ENCODE measurements at regions not wholly inside any gene's neighbourhood (a gene's known extent, or its start where the extent isn't known, plus 50 kb on each side); places are given as distances from the start of the nearest gene placed in this dataset.

DNA sequence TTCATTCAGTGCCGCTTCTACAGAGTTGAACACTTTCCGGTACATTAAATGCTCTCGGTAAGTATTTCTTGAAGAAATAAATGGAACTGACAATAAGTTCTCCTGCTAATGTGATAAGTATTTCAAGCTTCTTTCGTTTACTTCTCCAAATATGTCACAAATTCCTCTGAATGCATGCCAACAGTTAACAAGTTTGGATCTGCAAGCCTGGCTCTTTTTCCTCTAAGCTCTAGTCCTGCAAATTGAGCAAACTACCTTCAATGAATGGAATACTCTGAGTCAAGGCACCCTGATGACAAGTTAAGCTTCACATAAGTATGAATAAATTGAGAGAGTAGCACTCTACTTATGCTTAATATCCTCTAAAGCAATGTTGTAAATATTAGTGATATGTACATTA lies 403.6 kb downstream of the PDGFC start:
- TF ChIP-seq, protein P1, sequence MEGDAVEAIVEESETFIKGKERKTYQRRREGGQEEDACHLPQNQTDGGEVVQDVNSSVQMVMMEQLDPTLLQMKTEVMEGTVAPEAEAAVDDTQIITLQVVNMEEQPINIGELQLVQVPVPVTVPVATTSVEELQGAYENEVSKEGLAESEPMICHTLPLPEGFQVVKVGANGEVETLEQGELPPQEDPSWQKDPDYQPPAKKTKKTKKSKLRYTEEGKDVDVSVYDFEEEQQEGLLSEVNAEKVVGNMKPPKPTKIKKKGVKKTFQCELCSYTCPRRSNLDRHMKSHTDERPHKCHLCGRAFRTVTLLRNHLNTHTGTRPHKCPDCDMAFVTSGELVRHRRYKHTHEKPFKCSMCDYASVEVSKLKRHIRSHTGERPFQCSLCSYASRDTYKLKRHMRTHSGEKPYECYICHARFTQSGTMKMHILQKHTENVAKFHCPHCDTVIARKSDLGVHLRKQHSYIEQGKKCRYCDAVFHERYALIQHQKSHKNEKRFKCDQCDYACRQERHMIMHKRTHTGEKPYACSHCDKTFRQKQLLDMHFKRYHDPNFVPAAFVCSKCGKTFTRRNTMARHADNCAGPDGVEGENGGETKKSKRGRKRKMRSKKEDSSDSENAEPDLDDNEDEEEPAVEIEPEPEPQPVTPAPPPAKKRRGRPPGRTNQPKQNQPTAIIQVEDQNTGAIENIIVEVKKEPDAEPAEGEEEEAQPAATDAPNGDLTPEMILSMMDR (IDR thresholded peaks at IDR 0.05) = no peak
- TF ChIP-seq ZFX (IDR thresholded peaks at IDR 0.05; ENCODE audit: borderline replicate concordance) = no peak

Measured in 22Rv1 (cell line).